GM19043 (cell line): ENCODE measurements at regions not wholly inside any gene's neighbourhood (a gene's known extent, or its start where the extent isn't known, plus 50 kb on each side); places are given as distances from the start of the nearest gene placed in this dataset.

ENCODE experiments used
- ATAC-seq: cut with Tn5 transposase; IDR thresholded peaks from one replicate; pipeline ENCODE4 v1.9.1; 2021; ENCODE audit warnings: low read depth; ENCODE audit not compliant: unreplicated experiment

DNA sequence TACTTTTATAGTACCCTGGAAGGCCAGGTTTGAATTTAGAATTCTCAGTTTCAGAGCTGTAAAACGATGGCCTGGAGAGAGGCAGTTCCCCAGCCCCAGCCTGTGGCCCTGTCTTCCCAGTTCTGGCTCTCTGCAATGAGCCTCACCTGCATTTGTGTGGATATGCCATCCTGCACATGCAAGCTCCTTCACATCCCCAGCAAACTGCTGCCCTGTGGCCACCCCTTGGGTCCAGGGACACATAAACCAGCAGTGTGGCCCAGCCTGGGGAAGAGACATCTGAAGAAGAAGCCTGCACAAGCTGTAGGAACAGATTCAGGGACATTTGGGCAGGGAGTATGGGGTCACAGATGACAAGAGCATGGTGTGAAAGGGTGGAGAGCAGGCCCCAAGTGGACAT is 174.3 kb upstream of the CRY1 start:
- ATAC-seq = no peak

DNA sequence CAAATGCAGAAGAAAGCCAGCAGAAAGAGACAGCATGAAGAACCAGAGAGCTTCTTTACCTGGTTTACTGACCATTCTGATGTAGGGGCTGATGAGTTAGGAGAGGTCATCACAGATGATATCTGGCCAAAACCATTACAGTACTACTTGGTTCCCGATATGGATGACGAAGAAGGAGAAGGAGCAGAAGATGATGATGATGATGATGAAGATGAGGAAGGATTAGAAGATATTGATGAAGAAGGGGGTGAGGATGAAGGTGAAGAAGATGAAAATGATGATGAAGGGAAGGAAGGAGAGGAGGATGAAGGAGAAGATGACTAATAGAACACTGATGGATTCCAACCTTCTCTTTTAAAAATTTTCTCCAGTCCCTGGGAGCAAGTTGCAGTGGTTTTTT is 178.2 kb upstream of the CRY1 start:
- no peak for ATAC-seq

DNA sequence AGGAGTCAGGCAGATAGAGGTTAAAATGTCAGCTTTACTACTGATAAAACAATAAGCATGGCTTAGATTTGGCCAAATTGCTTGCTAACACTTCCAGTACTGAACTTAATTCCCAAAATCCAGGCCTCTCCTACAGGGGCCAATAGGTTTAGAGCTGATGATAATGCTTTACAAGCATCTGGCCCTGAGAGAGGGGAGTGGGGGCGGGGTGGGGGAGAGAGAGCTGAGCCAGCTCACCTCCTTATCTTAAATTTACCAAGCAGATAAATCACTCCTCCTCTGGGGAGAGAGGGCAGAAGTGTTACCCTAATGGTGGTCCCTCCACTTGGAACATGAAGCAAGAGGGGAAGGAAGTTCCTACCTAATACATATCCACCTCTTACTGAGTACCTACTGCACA is 182.2 kb upstream of the CRY1 start:
- no peak for ATAC-seq

DNA sequence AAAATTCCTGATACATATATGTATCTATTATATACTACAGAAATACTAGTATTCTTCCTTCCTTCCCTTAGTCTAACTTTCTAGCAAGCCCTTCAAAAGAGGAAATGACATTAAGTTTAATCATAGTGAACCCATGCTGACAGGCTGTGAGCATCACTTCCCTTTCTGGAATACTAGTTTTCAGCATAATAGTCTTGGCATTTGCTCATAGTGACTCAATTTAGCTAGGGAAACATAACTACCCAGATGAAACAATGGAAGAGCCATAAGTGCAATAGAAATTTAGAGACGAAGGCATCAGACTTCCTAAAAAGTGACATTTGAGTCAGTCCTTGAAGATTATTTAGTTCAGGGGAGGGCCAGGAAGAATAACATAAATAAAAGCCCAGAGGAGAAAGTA is 184.5 kb upstream of the CRY1 start:
- ATAC-seq = no peak

DNA sequence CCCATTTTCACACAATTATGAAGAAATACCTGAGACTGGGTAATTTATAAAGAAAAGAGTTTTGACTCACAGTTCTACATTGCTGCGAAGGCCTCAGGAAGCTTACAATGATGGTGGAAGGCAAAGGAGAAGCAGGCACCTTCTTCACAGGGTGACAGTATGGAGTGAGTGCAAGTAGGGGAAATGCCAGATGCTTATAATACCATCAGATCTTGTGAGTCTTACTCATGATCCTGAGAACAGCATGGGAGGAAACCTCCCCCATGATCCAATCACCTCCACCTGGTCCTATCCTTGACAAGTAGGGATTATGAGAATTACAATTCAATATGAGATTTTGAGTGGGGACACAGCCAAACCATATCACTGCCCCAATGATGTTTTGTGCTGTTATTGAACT is 189.3 kb upstream of the CRY1 start:
- ATAC-seq = no peak

DNA sequence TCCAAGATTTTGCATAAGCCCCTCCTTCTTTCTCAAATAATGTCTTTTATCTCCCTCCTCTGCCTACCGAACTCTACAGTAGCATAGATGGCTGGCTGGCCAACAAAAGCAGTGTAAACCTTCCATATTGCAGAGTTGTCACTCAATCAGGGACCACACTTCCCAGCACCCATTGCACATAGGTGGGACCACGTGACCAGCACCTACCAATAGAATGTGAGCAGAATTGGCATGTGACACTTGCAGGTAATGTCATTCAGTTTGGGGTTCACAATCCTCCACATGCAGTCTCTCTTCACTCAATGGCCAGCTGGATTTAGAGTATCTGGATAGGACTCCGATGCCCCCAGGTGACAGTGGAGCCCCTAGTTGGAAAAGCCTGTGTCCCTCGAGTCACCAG is 190.3 kb upstream of the CRY1 start:
- no peak for ATAC-seq

DNA sequence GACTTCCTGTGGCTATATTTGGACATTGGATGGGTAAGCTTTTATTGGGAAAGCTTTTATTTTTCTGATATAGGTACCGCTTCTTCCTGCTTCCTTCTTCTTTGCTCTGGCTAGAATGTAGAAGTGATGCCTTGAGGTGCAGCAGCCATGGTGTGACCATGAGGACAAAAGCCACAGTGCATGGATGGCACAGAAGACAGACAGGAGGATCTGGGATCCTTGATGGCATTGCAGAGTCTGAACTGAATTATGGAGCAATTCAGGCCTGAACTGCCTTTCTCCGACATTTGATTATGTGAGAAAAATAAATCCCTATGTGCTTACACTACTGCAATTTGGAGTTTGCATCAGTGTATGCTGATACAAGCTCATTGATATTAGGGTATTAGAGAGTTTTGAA is 191.3 kb upstream of the CRY1 start:
- no peak for ATAC-seq

DNA sequence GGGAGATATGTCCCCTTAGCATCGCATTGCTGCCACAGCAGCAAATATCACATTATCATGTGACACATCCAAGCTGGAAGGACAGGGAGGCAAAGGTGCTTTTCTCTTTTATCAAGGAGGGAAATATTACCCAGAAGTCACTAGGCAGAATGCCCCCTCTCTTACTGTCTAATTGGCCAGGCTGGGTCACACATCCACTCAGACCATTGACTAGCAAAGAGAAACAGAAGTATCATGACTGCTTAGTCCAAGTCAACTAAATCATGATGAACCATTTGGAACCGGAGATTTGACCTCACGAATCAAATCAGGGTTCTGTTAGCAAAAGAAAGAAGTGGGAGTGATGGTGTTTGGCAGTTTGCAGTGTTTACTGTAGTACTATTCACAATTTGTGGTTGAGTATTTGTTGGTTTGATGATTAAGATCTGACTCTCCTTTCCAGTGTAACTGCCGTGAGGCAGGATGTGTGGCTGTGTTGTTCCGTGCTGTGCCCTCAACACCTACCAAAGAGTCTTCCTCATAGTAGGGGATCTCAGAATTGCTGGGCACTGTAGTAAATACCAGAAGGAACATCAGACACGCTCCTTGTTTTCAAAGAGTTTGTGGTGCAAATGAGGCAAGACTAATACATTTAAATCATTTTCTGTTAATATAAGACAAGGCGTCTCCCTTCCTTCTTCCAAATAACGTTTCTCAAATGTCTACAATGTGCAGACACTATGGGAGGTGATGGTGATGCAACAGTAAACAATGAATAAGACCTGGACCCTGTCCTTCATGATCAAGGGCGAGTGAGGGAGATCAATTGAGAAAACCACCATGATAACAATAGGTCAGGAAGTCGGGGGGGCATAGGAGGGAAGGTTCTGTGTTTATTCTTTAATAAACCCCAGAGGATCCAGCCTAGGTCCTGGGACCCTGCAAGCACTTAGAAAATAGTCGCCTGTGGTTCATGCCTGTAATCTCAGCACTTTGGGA is 194.4 kb upstream of the CRY1 start:
- ATAC-seq = no peak

DNA sequence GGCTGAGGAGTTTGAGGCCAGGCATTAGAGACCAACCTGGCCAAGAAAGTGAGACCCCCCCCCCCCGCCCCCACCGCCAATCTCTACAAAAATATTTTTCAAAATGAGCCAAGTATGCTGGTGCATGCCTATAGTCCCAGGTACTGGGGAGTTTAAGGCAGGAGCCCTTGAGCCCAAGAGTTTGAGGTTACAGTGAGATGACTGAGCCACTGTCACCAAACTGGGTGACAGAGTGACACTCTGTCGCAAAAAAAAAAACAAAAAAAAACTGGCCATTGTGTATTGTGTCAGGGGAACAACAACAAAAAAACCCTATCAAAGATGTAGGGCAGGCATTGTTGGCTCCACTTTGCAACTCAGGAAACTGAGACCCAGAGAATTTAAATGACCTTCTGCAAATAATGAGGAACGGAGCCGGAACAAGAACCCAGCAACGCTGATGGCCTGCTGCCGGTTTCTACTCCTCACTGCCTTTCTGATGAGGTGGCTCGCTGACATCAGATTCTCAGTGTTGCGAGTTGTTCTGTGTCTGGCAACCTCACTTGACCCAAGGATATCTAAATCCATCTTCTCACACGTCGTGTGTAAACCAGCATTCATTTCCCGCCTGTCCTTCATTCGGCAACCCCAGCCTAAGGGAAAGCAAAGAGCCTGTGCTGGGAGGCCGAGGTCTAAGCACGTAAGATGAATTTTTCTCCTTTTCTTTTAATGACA is 195.2 kb upstream of the CRY1 start:
- no peak for ATAC-seq

DNA sequence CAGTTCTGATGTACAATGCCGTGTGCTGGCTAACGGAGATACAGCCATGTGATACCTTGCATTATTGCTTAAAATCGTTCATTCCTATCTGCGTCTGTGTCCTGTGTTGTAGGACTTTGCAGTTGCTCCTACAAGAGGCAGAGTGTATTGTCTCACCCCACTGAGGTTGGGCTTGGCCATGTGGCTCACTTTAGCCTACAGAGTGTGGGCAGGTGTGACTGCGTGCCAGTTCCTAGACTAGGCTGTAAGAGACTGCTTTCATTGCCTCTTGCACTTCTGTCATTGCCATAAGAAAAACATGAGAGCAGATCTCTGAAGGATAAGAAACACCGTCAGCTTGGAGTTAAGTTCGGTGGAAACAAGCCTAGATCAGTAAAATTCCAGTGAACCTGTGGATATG is 197.7 kb upstream of the CRY1 start:
- ATAC-seq = no peak

DNA sequence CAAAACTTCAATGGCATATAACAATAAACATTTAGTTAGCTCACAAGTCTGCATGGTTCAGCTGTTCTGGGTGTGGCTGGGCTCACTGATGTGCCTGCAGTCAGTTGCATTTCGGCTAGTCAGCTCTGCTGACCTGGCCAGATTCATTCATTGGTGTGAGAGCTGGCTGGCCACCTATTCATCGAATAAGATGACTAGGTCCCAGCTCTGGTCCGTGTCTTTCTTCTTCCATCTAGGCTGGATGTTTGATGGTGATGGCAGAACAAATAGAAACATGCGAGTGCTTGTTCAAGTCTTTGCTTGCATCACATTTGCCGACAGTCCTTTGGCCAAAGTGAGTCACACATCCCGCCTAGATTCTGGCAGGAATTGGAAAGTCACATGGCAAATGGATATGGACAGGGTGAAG is 203.3 kb upstream of the CRY1 start:
- no peak for ATAC-seq

DNA sequence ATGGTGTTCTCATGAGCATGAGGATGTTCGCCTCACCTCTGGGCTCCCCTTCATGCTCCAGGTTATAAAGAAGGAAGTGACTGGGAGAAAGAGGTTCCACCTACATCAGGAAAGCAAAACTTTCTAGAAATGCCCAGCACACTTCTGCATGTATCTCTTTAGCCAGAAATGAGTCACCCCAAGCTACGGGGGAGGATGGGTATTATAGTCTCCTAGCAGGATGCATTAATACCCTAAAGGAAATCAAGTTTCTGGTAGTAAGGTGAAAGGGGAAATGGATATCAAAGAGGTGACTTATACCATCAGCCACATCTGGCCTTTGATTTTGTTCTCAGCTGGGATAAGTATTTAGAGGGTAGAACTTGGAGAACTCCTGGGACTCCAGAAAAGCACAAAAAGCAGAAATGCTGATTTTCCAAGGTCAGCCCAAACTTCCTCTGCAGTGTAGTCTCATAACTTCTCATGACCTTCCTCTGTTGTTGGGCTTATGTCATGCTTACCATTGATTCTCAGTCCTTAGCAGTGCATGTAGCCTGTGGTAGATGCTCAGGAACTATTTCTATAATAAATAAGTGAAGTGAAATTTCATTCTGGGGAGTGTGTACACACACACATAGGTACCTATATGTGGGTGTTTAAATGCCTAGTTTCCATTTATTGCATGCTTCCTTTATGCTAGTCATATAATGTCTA is 209.4 kb upstream of the CRY1 start:
- no peak for ATAC-seq

DNA sequence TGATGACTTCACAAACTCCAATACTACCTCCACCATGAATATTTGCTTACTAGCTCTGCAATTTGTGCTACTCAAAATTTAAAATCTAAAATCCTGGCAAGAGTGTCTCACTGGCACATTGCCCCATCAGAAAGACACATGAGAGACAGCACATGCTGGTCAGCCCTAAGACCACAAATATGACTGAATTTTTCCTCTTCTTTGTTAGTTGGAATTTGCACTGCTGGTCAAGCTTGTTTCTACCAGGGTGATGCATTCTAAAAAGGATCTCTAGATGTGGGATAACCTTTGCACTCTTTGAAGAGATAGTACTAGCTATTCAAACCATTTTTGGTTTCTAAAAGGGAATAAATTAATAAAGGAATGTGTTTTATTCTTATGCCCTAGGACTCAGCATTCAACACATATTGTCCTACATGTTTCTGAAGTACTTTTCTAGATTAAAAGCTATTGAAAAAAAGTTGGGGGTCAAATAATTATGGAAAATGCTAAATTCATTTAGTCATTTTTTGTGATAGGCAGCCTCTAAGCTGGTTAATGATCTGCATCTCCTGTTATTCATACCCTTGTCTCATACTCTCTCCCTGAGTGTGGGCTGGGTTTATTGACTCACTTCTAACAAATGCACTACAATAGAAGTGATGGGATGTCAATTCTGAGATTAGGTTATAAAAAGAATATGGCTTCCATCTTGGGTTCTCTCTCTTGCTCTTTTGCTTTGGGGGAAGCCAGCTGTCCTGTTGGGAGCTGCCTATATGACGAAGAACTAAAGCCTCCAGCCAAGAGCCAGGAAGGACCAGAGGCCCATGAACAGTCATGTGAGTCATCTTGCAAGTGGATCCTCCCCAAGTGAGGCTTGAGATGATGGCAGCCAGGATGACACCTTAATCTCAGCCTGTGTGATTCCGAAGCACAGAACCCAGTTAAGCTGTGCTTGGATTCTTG is 211.5 kb upstream of the CRY1 start:
- ATAC-seq = no peak

DNA sequence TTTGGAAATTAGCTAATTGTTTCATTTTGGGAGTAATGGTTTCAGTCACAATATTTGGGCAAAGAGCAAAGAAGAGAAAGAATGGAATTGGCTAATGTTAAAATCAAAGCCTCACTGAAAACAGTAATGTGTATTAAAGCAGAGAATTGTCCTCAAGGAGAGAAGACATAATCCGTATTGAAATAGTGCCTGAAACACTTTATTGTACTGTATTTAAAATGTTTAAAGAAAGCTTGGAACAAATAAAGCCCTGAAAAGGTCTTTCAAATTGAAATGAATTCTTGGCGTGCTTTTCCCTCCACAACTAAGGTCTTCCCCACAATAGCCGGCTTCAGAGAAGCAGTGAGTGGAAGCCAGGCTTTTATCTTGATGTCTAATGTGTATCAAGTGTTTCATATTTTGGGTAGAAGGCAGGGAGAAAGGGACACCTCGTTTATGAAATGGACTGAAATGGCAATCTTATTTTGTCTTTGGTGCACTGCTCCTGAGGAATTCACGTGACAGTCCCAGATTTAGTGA is 212.9 kb upstream of the CRY1 start:
- no peak for ATAC-seq

DNA sequence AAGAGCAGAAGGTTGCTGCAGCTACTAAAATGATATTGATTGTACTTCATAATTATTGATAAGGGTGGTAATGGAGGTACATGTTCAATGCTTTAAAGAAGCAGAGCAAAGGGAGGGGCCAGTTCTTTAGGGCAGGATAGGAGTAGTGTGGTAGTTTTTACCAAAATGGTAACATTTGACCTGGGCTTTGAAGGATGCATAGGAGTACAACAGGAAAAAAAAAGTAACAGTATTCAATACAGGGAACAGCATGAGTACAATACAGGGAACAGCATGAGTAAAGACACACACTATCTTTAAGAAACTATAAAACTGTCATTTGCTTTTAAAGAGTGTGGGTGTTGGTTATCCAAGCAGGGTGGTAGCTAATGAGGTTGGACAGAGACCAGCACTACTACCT is 215.0 kb upstream of the CRY1 start:
- no peak for ATAC-seq

DNA sequence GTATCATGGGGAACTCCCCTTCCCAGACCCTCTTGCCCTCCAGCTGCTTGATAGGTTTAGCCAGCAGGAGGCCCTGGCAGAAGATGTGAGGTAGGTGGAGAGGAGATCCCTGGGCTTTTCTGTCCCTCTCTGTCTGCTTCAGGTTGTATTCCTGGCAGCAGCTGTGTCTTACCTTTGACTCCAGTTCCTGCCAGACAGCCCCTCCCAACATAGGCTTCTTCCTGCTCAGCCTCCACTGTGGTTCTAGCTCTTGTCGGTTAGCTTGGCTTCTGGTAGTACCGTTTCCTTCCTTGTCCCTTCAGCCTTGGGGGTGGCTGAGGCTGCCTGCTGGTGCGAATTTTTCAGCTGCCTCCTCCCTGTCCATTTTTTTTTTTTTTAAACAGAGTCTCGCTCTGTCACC is 215.7 kb upstream of the CRY1 start:
- ATAC-seq = no peak

DNA sequence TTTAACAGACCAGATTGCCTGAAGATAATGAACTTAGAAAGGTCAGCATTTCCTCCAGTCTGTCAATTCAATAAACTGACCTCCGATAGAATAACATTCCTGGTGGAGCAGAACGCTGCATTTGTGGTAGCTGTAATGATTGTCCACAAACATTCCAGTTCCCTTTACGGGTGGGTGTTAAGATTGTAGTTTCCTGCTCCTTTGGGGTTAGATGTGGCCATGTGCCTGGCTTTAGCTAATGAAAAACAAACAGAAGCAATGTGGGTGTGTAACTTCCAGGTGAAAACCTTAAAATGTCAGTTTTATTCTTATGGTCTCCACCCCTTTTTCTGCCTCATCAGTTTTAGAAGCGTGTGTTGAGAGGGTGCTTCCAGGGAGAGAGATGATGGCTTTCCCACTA is 217.3 kb upstream of the CRY1 start:
- no peak for ATAC-seq

DNA sequence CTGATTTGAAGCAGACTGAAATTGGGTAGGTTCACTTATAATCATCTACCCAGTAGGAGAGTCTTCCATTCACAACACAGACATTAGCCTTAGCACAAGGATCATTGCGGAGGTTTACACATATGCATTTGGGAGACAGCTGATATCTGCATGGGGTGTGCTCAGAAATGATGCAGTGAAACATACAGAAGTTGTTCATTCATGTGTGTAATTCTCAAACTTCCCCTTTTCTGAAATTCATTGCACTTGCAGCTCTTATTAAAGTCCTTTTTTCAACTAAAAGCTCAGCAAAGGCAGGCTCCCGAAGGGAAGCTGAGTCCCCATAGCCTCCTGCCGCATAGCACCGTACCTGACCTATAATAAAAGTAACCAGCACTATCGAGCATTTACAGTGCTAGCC is 218.3 kb upstream of the CRY1 start:
- ATAC-seq = no peak

DNA sequence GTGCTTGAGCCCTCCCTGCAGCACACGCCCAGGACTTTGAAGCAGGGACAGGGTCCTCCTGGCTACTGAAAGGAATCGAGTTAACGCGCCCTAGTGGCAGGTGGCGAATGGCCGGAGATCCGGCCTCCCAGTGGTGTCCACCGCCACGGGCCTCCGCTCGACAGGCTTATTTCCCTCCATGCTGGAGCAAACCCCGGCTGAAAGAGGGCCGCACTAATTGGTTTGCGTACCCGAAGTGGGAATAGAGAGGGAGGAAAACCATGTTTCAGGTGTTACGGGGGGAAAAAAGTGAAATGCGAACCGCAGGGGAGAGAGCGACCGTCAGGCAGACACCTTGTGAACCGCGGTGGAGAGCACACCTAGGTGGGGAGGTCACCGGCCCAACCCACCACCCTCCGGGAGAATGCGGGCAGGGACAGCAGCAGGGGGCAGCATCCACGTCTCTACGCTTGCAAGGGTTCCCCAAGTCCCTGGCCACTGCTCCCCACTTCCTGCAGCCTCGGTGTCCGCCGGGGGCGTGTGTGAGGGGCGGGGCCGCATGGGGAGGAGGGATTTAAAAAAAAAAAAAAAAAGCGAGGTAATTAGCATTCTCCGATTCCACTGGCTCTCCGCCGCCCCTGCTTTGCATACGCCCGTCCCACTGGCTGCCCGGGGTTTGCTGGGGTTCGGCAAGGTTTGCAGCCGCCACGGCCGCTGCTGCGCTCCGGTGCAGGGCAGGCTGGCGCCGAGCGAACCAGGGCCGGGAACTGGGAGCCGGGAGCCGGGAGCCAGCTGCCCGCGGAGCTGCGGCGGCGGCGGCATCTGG is 224.6 kb upstream of the CRY1 start:
- no peak for ATAC-seq

DNA sequence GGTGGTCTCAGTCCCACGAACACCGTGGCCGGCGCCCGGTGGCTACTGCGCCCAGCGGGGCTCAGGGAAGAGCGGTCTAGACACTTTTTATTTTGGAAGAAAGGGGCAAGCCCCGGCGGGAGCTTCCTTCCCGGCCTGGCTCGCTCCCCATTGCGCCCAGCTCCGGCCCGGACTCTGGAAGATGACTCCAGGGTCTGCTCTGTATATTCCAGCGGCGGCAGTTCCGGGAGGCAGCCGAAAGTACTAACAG is 225.1 kb upstream of the CRY1 start:
- ATAC-seq = no peak
